ENCODE measurements at regions not wholly inside any gene's neighbourhood (a gene's known extent, or its start where the extent isn't known, plus 50 kb on each side); places are given as distances from the start of the nearest gene placed in this dataset.

DNA sequence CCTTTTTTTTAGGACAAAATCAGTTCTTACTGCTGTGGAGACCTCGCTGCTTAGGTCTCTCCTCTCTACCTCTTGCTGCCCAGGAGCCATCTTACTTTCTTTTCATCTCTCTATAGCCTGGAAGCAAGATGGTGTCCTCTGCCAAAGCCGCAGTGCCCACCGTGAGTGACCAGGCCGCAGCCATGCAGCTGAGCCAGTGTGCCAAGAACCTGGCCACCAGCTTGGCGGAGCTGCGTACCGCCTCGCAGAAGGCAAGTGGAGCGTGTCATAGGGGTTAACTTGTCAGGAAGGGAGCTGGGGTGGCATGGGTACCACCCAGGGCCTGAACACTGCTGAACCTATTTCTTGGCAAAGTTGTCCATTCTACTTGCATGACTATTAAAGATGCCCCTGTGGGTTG lies 320.3 kb upstream of the TPM1 start:
- no peak for TF ChIP-seq EP300 (IDR thresholded peaks at IDR 0.05; ENCODE audit: borderline replicate concordance)
- TF ChIP-seq FOXM1 (IDR thresholded peaks at IDR 0.05; ENCODE audit: borderline replicate concordance, low read depth) = no peak
- no peak for TF ChIP-seq EGR1 (IDR thresholded peaks at IDR 0.05)
- no peak for TF ChIP-seq CEBPB (IDR thresholded peaks at IDR 0.05)
- TF ChIP-seq CREB1 (IDR thresholded peaks at IDR 0.05; ENCODE audit: low read depth) = no peak
- TF ChIP-seq RAD21 (IDR thresholded peaks at IDR 0.05; ENCODE audit: low read depth) = no peak
